Peyer's patch (tissue), 4 donors: ENCODE measurements at regions not wholly inside any gene's neighbourhood (a gene's known extent, or its start where the extent isn't known, plus 50 kb on each side); places are given as distances from the start of the nearest gene placed in this dataset.

ENCODE experiments used
- DNase-seq, 3 donors: peaks; one replicate each; pipeline ENCODE4 v3.0.0-alpha.2; 2017 to 2019
- H3K27ac ChIP-seq, 4 donors: fragments of 200-600 bp; sonication (generic); one replicate each; pipeline ENCODE4 v1.5.1; 2016 to 2019
- H3K27me3 ChIP-seq, 2 donors: fragments of 200-600 bp; sonication (generic); one replicate each; pipeline ENCODE4 v1.5.1; 2019
- H3K36me3 ChIP-seq, 3 donors: fragments of 200-600 bp; sonication (generic); one replicate each; pipeline ENCODE4 v1.5.1; 2016 to 2019
- H3K4me1 ChIP-seq, 4 donors: fragments of 200-600 bp; sonication (generic); one replicate each; pipeline ENCODE4 v1.5.1; 2016 to 2019
- H3K4me3 ChIP-seq, 4 donors: fragments of 200-600 bp; sonication (generic); 1 replicate in 3 of 4; 2 replicates in 1 of 4; pipeline ENCODE4 v1.5.1; 2016 to 2019; ENCODE audit warnings: mild to moderate bottlenecking in 1 of 4
- H3K9me3 ChIP-seq, 4 donors: fragments of 200-600 bp; sonication (generic); one replicate each; pipeline ENCODE4 v1.5.1; 2016 to 2019; ENCODE audit warnings: mild to moderate bottlenecking in 1 of 4
- POLR2A ChIP-seq, 2 donors: fragments of 450-650 bp; IDR thresholded peaks; one replicate each; pipeline ENCODE4 v1.5.1; 2017; ENCODE audit warnings: antibody characterized with exemption in 2 of 2, mild to moderate bottlenecking in 2 of 2, moderate library complexity in 2 of 2
- TF ChIP-seq, protein P1 (sequence below), 6 experiments: fragments of 450-650 bp in 4 of 6; fragments of 200-600 bp in 2 of 6; sonication (generic) in 1 of 6; IDR thresholded peaks; one replicate each; pipeline ENCODE4 v1.5.1; 2017 to 2019; ENCODE audit warnings: antibody characterized with exemption in 6 of 6, mild to moderate bottlenecking in 3 of 6, moderate library complexity in 1 of 6

DNA sequence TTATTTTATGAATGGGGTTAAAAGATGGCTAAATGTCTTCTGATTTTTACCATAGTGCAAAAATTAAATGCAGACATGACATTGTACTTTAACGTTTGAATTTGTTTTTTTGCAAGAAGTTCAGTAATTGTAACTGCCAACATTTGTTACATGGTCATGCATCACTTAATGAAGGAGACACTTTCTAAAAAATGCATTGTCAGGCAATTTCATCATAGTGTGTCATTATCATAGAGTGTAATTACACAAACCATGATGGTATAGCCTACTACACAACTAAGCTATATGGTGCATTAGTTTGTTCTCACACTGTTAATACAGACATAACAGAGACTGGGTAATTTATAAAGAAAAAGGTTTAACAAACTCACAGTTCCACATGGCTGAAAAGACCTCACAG, 50.0 kb upstream of the NAA35 start:
- no peaks in the 10 kb centered on the region for H3K9me3 ChIP-seq
- no peak overlapping the region for H3K27ac ChIP-seq
- H3K4me1 ChIP-seq = no peaks in the 10 kb centered on the region
- no peaks in the 10 kb centered on the region for H3K36me3 ChIP-seq
- DNase-seq = no peak
- no peaks in the 10 kb centered on the region for H3K27me3 ChIP-seq
- H3K4me3 ChIP-seq = no peak overlapping the region
- no peak for TF ChIP-seq POLR2A (IDR thresholded peaks at IDR 0.05)
- TF ChIP-seq, protein P1, sequence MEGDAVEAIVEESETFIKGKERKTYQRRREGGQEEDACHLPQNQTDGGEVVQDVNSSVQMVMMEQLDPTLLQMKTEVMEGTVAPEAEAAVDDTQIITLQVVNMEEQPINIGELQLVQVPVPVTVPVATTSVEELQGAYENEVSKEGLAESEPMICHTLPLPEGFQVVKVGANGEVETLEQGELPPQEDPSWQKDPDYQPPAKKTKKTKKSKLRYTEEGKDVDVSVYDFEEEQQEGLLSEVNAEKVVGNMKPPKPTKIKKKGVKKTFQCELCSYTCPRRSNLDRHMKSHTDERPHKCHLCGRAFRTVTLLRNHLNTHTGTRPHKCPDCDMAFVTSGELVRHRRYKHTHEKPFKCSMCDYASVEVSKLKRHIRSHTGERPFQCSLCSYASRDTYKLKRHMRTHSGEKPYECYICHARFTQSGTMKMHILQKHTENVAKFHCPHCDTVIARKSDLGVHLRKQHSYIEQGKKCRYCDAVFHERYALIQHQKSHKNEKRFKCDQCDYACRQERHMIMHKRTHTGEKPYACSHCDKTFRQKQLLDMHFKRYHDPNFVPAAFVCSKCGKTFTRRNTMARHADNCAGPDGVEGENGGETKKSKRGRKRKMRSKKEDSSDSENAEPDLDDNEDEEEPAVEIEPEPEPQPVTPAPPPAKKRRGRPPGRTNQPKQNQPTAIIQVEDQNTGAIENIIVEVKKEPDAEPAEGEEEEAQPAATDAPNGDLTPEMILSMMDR (IDR thresholded peaks at IDR 0.05) = no peak
